ENCODE measurements at regions not wholly inside any gene's neighbourhood (a gene's known extent, or its start where the extent isn't known, plus 50 kb on each side); places are given as distances from the start of the nearest gene placed in this dataset.
"Not testable (repeated sequence)": the region's sequence is repeated elsewhere in the genome, so short reads cannot be mapped to it uniquely, and the experiment has no call there.

GRCh38 chr5:37915097-37915736 lies 75.4 kb upstream of the GDNF start:
- Mint-ChIP-seq H3K36me3 (no peaks in the 10 kb centered on the region), H3K9me3 (peaks cover 0 to 4% (median 0%) of the 10 kb centered on the region in 7 donors), H3K4me3 (no peak overlapping the region), H3K27ac (no peak overlapping the region), H3K4me1 (no peaks in the 10 kb centered on the region), H3K27me3 (ENCODE audit: low read depth in 3 of 3) (peaks cover 6 to 25% (median 8%) of the 10 kb centered on the region in 3 donors)
- no peak overlapping the region for H3K27ac ChIP-seq (ENCODE audit: low read depth in 1 of 2, low read length in 2 of 2)
- peaks cover 3 to 11% of the 10 kb centered on the region in 2 donors for H3K27me3 ChIP-seq (ENCODE audit: control insufficient read depth in 2 of 2, insufficient read depth in 2 of 2, low read length in 2 of 2)
- H3K9me3 ChIP-seq (replicated peaks in 1 of 2; ENCODE audit: control insufficient read depth in 1 of 2, insufficient read depth in 1 of 2, low read length in 2 of 2), result no peaks in the 10 kb centered on the region
- H3K4me3 ChIP-seq (replicated peaks in 1 of 3; ENCODE audit: low read depth in 2 of 3, low read length in 3 of 3), result no peak overlapping the region
- 100% methylated on average over 1 of the region's 4 CpGs for WGBS (ENCODE audit: insufficient coverage)
- TF ChIP-seq CTCF (IDR thresholded peaks at IDR 0.05), result no peak
- no peaks in the 10 kb centered on the region for H3K79me2 ChIP-seq (ENCODE audit: insufficient read depth, low read length)
- no peak overlapping the region for H3K9ac ChIP-seq (ENCODE audit: insufficient read depth, low read length, poor library complexity, severe bottlenecking)
- H4K20me1 ChIP-seq (ENCODE audit: insufficient read depth, low read length), result no peaks in the 10 kb centered on the region
- no peak overlapping the region for H3K4me2 ChIP-seq (replicated peaks; ENCODE audit: extremely low read depth, low read length, poor library complexity, severe bottlenecking)
- H3K4me1 ChIP-seq (ENCODE audit: control insufficient read depth in 1 of 2, insufficient read depth in 2 of 2, low read length in 2 of 2), result no peaks in the 10 kb centered on the region
- intact Hi-C loops (cut with micrococcal nuclease), result no loop called here
- DNase-seq, result no peak
- H3K36me3 ChIP-seq (replicated peaks in 1 of 2; ENCODE audit: control insufficient read depth in 1 of 2, insufficient read depth in 2 of 2, low read length in 2 of 2), result no peaks in the 10 kb centered on the region
- H2AFZ ChIP-seq (ENCODE audit: insufficient read depth, low read depth, low read length, poor library complexity, severe bottlenecking), result no peak overlapping the region

GRCh38 chr5:37909610-37910266 lies 69.9 kb upstream of the GDNF start:
- H3K27ac Mint-ChIP-seq; H3K36me3 ChIP-seq (replicated peaks in 1 of 2; ENCODE audit: control insufficient read depth in 1 of 2, insufficient read depth in 2 of 2, low read length in 2 of 2); H3K9ac ChIP-seq (ENCODE audit: insufficient read depth, low read length, poor library complexity, severe bottlenecking); intact Hi-C loops (cut with micrococcal nuclease); DNase-seq; H3K4me1 Mint-ChIP-seq; H4K20me1 ChIP-seq (ENCODE audit: insufficient read depth, low read length); H3K4me1 ChIP-seq (ENCODE audit: control insufficient read depth in 1 of 2, insufficient read depth in 2 of 2, low read length in 2 of 2); H3K27ac ChIP-seq (ENCODE audit: low read depth in 1 of 2, low read length in 2 of 2); H3K79me2 ChIP-seq (ENCODE audit: insufficient read depth, low read length); H2AFZ ChIP-seq (ENCODE audit: insufficient read depth, low read depth, low read length, poor library complexity, severe bottlenecking); H3K4me2 ChIP-seq (replicated peaks; ENCODE audit: extremely low read depth, low read length, poor library complexity, severe bottlenecking); H3K9me3 ChIP-seq (replicated peaks in 1 of 2; ENCODE audit: control insufficient read depth in 1 of 2, insufficient read depth in 1 of 2, low read length in 2 of 2); H3K4me3 ChIP-seq (replicated peaks in 1 of 3; ENCODE audit: low read depth in 2 of 3, low read length in 3 of 3); H3K36me3 Mint-ChIP-seq: not testable (repeated sequence)
- Mint-ChIP-seq H3K27me3 (ENCODE audit: low read depth in 3 of 3) (peaks cover 6 to 29% (median 10%) of the 10 kb centered on the region in 3 donors), H3K9me3 (peaks cover 4 to 15% (median 10%) of the 10 kb centered on the region in 7 donors), H3K4me3 (peak overlapping the region in 1 of 2 donors; percentile 49)
- peaks cover 3 to 15% of the 10 kb centered on the region in 2 donors for H3K27me3 ChIP-seq (ENCODE audit: control insufficient read depth in 2 of 2, insufficient read depth in 2 of 2, low read length in 2 of 2)
- WGBS (ENCODE audit: insufficient coverage), result 0% methylated on average over 1 of the region's 5 CpGs

All from CD14-positive monocyte (primary cell).